ENCODE measurements at regions not wholly inside any gene's neighbourhood (a gene's known extent, or its start where the extent isn't known, plus 50 kb on each side); places are given as distances from the start of the nearest gene placed in this dataset.
A peak's percentile ranks its signal among the peaks of the same experiment; 100 is the strongest.

DNA sequence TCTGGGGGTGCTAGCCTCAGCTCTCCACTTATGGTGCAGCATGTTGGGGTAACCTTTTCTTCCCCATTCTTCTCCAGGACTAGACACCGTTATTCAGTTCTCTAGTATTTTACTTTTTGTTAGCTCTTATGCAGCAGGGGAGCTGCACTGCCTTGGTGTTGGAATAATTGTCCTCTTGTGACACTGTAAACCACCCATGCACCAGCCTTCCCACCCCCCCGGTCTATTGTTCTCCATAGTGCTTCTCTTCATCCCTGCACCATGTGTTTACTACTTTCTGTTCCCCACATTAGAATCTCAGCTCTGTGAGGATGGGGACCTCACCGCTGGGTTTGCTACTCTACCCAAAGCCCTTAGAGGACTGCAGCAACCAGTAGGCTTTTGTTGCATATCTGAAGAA is 230.7 kb downstream of the RPS24 start:
- Histone ChIP-seq H3K27ac (no peak overlapping the region), H3K36me3 (replicated peaks in 1 of 2) (no peaks in the 10 kb centered on the region), H3K4me3 (no peak overlapping the region), H3K27me3 (no peaks in the 10 kb centered on the region), H3K4me1 (replicated peaks in 1 of 2) (peaks cover 0 to 10% of the 10 kb centered on the region in 2 donors), H3K9me3 (replicated peaks in 1 of 3) (no peaks in the 10 kb centered on the region)
- TF ChIP-seq, protein P1, sequence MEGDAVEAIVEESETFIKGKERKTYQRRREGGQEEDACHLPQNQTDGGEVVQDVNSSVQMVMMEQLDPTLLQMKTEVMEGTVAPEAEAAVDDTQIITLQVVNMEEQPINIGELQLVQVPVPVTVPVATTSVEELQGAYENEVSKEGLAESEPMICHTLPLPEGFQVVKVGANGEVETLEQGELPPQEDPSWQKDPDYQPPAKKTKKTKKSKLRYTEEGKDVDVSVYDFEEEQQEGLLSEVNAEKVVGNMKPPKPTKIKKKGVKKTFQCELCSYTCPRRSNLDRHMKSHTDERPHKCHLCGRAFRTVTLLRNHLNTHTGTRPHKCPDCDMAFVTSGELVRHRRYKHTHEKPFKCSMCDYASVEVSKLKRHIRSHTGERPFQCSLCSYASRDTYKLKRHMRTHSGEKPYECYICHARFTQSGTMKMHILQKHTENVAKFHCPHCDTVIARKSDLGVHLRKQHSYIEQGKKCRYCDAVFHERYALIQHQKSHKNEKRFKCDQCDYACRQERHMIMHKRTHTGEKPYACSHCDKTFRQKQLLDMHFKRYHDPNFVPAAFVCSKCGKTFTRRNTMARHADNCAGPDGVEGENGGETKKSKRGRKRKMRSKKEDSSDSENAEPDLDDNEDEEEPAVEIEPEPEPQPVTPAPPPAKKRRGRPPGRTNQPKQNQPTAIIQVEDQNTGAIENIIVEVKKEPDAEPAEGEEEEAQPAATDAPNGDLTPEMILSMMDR (IDR thresholded peaks at IDR 0.05), result no peak
- no peak for TF ChIP-seq POLR2A (IDR thresholded peaks at IDR 0.05)
- intact Hi-C loops (cut with DNase I), result no loop called here
- no peak for DNase-seq
- 78 to 97% (median 91%) methylated on average over 3 of the region's 3 CpGs for WGBS, 4 donors

DNA sequence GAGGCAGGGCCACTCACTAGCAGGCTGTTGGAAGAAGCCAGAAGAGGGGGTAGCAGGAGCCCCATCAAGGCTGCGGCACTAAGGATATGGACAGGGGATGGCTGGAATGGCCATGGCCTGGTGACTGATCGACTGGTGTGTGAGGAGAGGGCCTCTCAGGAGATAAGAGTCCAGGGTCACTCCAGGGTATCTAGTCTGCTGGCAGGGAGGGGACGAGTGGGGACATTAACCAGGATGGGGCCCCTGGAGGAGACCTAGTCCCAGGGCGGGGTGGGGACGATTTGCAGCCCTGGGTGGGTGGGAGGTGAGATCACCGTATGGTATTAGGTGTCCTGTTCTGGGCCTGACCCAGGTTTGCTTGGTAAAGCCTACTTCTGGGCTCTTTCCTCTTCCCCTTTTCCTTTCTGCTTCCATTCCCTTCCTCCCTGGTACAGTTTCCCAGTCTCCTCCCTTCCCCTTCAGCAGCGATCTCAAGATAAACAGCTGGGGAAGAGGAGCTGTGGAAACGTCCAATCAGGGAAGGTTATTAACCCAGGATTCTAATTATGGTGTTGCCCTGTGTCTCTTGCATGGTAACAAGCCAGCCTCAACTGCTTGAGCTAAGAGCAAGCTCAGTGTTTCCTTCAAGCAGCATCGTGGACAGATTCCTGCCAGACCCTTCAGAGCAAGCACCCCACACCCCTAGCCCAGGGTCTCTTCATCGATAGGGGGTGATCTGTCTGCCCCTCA is 233.2 kb downstream of the RPS24 start:
- Histone ChIP-seq H3K36me3 (replicated peaks in 1 of 2) (no peaks in the 10 kb centered on the region), H3K27ac (peak overlapping the region in 2 of 5 donors; percentile 26 to 42), H3K4me1 (replicated peaks in 1 of 2) (peaks cover 0 to 10% of the 10 kb centered on the region in 2 donors), H3K9me3 (replicated peaks in 1 of 3) (no peaks in the 10 kb centered on the region), H3K4me3 (no peak overlapping the region), H3K27me3 (no peaks in the 10 kb centered on the region)
- WGBS, 4 donors, result 55 to 69% (median 64%) methylated on average over 10 of the region's 10 CpGs
- DNase-seq, result peak in 3 of 7 donors; percentile 13 to 60 (median 25)
- intact Hi-C loops (cut with DNase I), result no loop called here
- no peak for TF ChIP-seq POLR2A (IDR thresholded peaks at IDR 0.05)
- TF ChIP-seq, protein P1 (IDR thresholded peaks at IDR 0.05), result no peak

DNA sequence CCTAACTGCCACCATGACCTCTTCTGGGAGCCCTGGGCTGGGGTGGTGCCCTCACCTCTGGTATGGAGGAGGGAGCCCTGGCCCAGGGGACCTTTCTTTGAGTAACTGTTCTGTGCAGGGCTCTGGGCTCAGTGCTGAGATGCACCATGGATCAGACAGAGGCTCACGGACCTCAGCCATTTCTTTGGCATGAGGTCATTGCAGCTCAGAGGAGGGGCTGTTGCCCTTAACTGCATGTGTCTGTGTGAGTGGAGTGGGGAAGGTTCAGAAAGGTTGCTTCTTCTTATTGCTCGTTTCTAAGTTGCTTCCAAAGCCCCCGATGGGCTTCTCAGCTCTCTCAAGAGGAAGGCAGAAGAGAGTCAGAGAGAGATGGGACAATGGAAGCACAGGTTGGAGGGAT is 233.9 kb downstream of the RPS24 start:
- no peak overlapping the region for H3K4me3 ChIP-seq
- no peaks in the 10 kb centered on the region for H3K36me3 ChIP-seq (replicated peaks in 1 of 2)
- no peak for DNase-seq
- peaks cover 0 to 10% of the 10 kb centered on the region in 2 donors for H3K4me1 ChIP-seq (replicated peaks in 1 of 2)
- H3K9me3 ChIP-seq (replicated peaks in 1 of 3), result no peaks in the 10 kb centered on the region
- intact Hi-C loops (cut with DNase I), result no loop called here
- 69 to 82% (median 76%) methylated on average over 3 of the region's 3 CpGs for WGBS, 4 donors
- H3K27me3 ChIP-seq, result no peaks in the 10 kb centered on the region
- peak overlapping the region in 2 of 5 donors; percentile 26 to 42 for H3K27ac ChIP-seq
- TF ChIP-seq, protein P1 (IDR thresholded peaks at IDR 0.05), result no peak
- TF ChIP-seq POLR2A (IDR thresholded peaks at IDR 0.05), result no peak

DNA sequence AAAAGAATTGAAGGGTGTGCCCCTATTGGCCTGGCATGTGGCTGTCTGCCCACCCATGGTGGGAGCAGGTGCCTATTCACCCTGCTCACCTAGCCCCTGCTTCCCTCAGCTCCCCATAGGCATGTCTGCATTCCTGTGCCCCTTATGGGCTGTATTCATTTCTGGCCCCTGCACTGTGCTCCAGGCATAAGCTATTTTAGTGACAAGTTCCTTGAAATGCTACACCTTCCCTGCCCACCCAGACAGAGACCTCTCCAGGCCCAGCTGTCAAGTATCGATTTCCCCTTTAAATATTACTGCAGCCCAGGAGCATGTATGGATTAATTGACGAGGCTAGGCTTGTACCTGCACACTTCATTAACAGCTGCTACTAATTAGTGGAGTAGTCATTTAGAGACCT is 235.4 kb downstream of the RPS24 start:
- peaks cover 0 to 10% of the 10 kb centered on the region in 2 donors for H3K4me1 ChIP-seq (replicated peaks in 1 of 2)
- H3K36me3 ChIP-seq (replicated peaks in 1 of 2), result no peaks in the 10 kb centered on the region
- H3K4me3 ChIP-seq, result no peak overlapping the region
- DNase-seq, result no peak
- WGBS, 4 donors, result 80 to 96% (median 91%) methylated on average over 2 of the region's 2 CpGs
- no peaks in the 10 kb centered on the region for H3K27me3 ChIP-seq
- intact Hi-C loops (cut with DNase I), result no loop called here
- H3K9me3 ChIP-seq (replicated peaks in 1 of 3), result no peaks in the 10 kb centered on the region
- TF ChIP-seq POLR2A (IDR thresholded peaks at IDR 0.05), result no peak
- TF ChIP-seq, protein P1 (IDR thresholded peaks at IDR 0.05), result no peak
- no peak overlapping the region for H3K27ac ChIP-seq
